Body of pancreas (tissue), 4 donors: ENCODE measurements at regions not wholly inside any gene's neighbourhood (a gene's known extent, or its start where the extent isn't known, plus 50 kb on each side); places are given as distances from the start of the nearest gene placed in this dataset.

Source experiments
- ATAC-seq: fragments of 150-250 bp; one replicate; pipeline ENCODE4 v1.9.1; 2016
- DNase-seq, 4 donors: peaks; one replicate each; pipeline ENCODE4 v3.0.0-alpha.2; 2019
- H3K27ac ChIP-seq, 4 donors: fragments of 200-600 bp; sonication (generic); 1 replicate in 3 of 4; 2 replicates in 1 of 4; pipeline versions ENCODE4 v1.5.1 to v1.6.1; 2016 to 2019; ENCODE audit warnings: mild to moderate bottlenecking in 1 of 4, mixed read lengths in 1 of 4, moderate library complexity in 1 of 4
- H3K27me3 ChIP-seq, 2 donors: fragments of 200-600 bp; sonication (generic); one replicate each; pipeline ENCODE4 v1.6.0; 2016; ENCODE audit warnings: mild to moderate bottlenecking in 1 of 2
- H3K36me3 ChIP-seq, 2 donors: fragments of 200-600 bp; sonication (generic); replicated peaks in 1 of 2; 2 replicates each; pipeline ENCODE4 v1.5.1; 2016; ENCODE audit warnings: low read depth in 2 of 2; ENCODE audit not compliant: insufficient read depth in 1 of 2
- H3K4me1 ChIP-seq: fragments of 200-600 bp; sonication (generic); one replicate; pipeline ENCODE4 v1.6.0; 2016
- H3K4me3 ChIP-seq, 2 donors: fragments of 200-600 bp; sonication (generic); 1 replicate in 1 of 2; 2 replicates in 1 of 2; pipeline ENCODE4 v1.5.1; 2016 to 2019
- H3K9me3 ChIP-seq, 3 donors: fragments of 200-600 bp; sonication (generic); 1 replicate in 2 of 3; 2 replicates in 1 of 3; pipeline ENCODE4 v1.5.1; 2016
- CTCF ChIP-seq, 7 experiments: fragments of 450-650 bp in 4 of 7; fragments of 200-600 bp in 3 of 7; sonication (generic) in 3 of 7; IDR thresholded peaks; one replicate each; pipeline ENCODE4 v1.5.1; 2016 to 2019; ENCODE audit warnings: antibody characterized with exemption in 7 of 7
- POLR2A ChIP-seq, 3 donors: fragments of 450-650 bp; IDR thresholded peaks; one replicate each; pipeline ENCODE4 v1.6.1; 2016; ENCODE audit warnings: antibody characterized with exemption in 3 of 3, mild to moderate bottlenecking in 2 of 3
- WGBS, 2 donors: methylation state at CpG; one replicate each; pipeline ENCODE4 v1.1.5; 2017; 5-methylcytosine and 5-hydroxymethylcytosine counted together
- intact Hi-C: fragments of 100-400 bp; cut with DNase I; formaldehyde crosslinking; loops from one replicate; pipeline ENCODE4 v1.15.1; 2023

- Histone ChIP-seq H3K4me1 (peaks cover 7% of the 10 kb centered on the region), H3K27me3 (no peaks in the 10 kb centered on the region), H3K36me3 (no peaks in the 10 kb centered on the region), H3K9me3 (no peaks in the 10 kb centered on the region), H3K27ac (no peak overlapping the region), H3K4me3 (no peak overlapping the region)
- TF ChIP-seq POLR2A (IDR thresholded peaks at IDR 0.05) (no peak), CTCF (IDR thresholded peaks at IDR 0.05) (no peak)
- ATAC-seq = no peak
- WGBS, 2 donors = 49% methylated on average over 3 of the region's 3 CpGs
- no peak for DNase-seq
- intact Hi-C loops = no loop called here
These were observed 136.5 kb downstream of the RAP2A start for GRCh38 chr13:97570442-97570841.

- Histone ChIP-seq H3K27me3 (no peaks in the 10 kb centered on the region), H3K9me3 (no peaks in the 10 kb centered on the region), H3K27ac (no peak overlapping the region), H3K36me3 (no peaks in the 10 kb centered on the region), H3K4me1 (peaks cover 7% of the 10 kb centered on the region), H3K4me3 (no peak overlapping the region)
- intact Hi-C loops = no loop called here
- TF ChIP-seq POLR2A (IDR thresholded peaks at IDR 0.05) = no peak
- no peak for TF ChIP-seq CTCF (IDR thresholded peaks at IDR 0.05)
- no peak for DNase-seq
- ATAC-seq = no peak
- WGBS, 2 donors = 75 to 84% methylated on average over 1 of the region's 1 CpG
These were observed 139.0 kb downstream of the RAP2A start for GRCh38 chr13:97573011-97573410.

GRCh38 chr13:97574926-97575325 is 141.0 kb downstream of the RAP2A start:
- H3K27ac ChIP-seq = no peak overlapping the region
- 50 to 60% methylated on average over 5 of the region's 5 CpGs for WGBS, 2 donors
- H3K9me3 ChIP-seq = no peaks in the 10 kb centered on the region
- ATAC-seq = no peak
- DNase-seq = peak in 2 of 4 donors; percentile 3 to 15
- TF ChIP-seq POLR2A (IDR thresholded peaks at IDR 0.05) (no peak), CTCF (IDR thresholded peaks at IDR 0.05) (peak in 2 of 7 experiments; percentile 10 to 15)
- no peaks in the 10 kb centered on the region for H3K4me1 ChIP-seq
- no peaks in the 10 kb centered on the region for H3K27me3 ChIP-seq
- H3K36me3 ChIP-seq = no peaks in the 10 kb centered on the region
- intact Hi-C loops = no loop called here
- no peak overlapping the region for H3K4me3 ChIP-seq

GRCh38 chr13:97577026-97577425 is 143.1 kb downstream of the RAP2A start:
- ATAC-seq (no peak), DNase-seq (no peak)
- TF ChIP-seq POLR2A (IDR thresholded peaks at IDR 0.05) (no peak), CTCF (IDR thresholded peaks at IDR 0.05) (no peak)
- Histone ChIP-seq H3K4me3 (no peak overlapping the region), H3K4me1 (no peaks in the 10 kb centered on the region), H3K27me3 (no peaks in the 10 kb centered on the region), H3K9me3 (no peaks in the 10 kb centered on the region), H3K36me3 (no peaks in the 10 kb centered on the region), H3K27ac (no peak overlapping the region)
- 73 to 76% methylated on average over 2 of the region's 2 CpGs for WGBS, 2 donors
- intact Hi-C loops = no loop called here

GRCh38 chr13:97582170-97582569 is 148.2 kb downstream of the RAP2A start:
- Histone ChIP-seq H3K4me3 (no peak overlapping the region), H3K27me3 (no peaks in the 10 kb centered on the region), H3K36me3 (no peaks in the 10 kb centered on the region), H3K9me3 (no peaks in the 10 kb centered on the region), H3K27ac (no peak overlapping the region), H3K4me1 (no peaks in the 10 kb centered on the region)
- DNase-seq (no peak), ATAC-seq (no peak)
- intact Hi-C loops = no loop called here
- no peak for TF ChIP-seq CTCF (IDR thresholded peaks at IDR 0.05)
- TF ChIP-seq POLR2A (IDR thresholded peaks at IDR 0.05) = no peak
- WGBS, 2 donors = 39 to 60% methylated on average over 5 of the region's 5 CpGs
